Keratinocyte (primary cell): ENCODE measurements at regions not wholly inside any gene's neighbourhood (a gene's known extent, or its start where the extent isn't known, plus 50 kb on each side); places are given as distances from the start of the nearest gene placed in this dataset.

Source experiments
- DNase-seq: peaks from one replicate; pipeline ENCODE4 v3.0.0-alpha.2; 2011; ENCODE audit warnings: low read depth, missing footprints, low spot score
- FAIRE-seq: peaks from 2 replicates; lab custom pipeline; 2011; peaks lifted over from hg19 to GRCh38; lab: Jason Lieb, UNC
- H2AFZ ChIP-seq: 2 replicates; pipeline ENCODE4 v1.6.0; 2012; ENCODE audit warnings: low read length, control low read depth, inconsistent platforms; ENCODE audit not compliant: control insufficient read depth
- H3K27ac ChIP-seq: 2 replicates; pipeline ENCODE4 v1.5.1; 2011; ENCODE audit warnings: low read length; ENCODE audit not compliant: control insufficient read depth, insufficient read depth
- H3K27me3 ChIP-seq: 3 replicates; pipeline ENCODE4 v1.6.0; 2011; ENCODE audit warnings: low read length; ENCODE audit not compliant: control insufficient read depth, insufficient read depth; ENCODE audit errors: extremely low read depth
- H3K36me3 ChIP-seq, 2 experiments: 2 replicates in 1 of 2; 3 replicates in 1 of 2; pipeline ENCODE4 v1.5.1; 2011; ENCODE audit warnings: low read length in 2 of 2, mild to moderate bottlenecking in 1 of 2; ENCODE audit not compliant: control insufficient read depth in 2 of 2, insufficient read depth in 2 of 2; ENCODE audit errors: extremely low read depth in 1 of 2
- H3K4me1 ChIP-seq: 3 replicates; pipeline ENCODE4 v1.5.1; 2011; ENCODE audit warnings: low read length; ENCODE audit not compliant: control insufficient read depth, insufficient read depth; ENCODE audit errors: extremely low read depth
- H3K4me2 ChIP-seq: 3 replicates; pipeline ENCODE4 v1.6.0; 2011; ENCODE audit warnings: low read depth, low read length; ENCODE audit not compliant: control insufficient read depth, insufficient read depth; ENCODE audit errors: extremely low read depth
- H3K4me3 ChIP-seq, 3 experiments: fragments of 200-600 bp in 1 of 3; sonication (generic) in 1 of 3; 2 replicates in 2 of 3; 3 replicates in 1 of 3; pipeline ENCODE4 v1.5.1; 2011 to 2016; ENCODE audit warnings: low read length in 3 of 3, mild to moderate bottlenecking in 3 of 3, control low read depth in 2 of 3, inconsistent platforms in 1 of 3, low read depth in 1 of 3, mixed read lengths in 1 of 3, mixed run types in 1 of 3, moderate library complexity in 1 of 3; ENCODE audit not compliant: control insufficient read depth in 2 of 3, insufficient read depth in 2 of 3; ENCODE audit errors: extremely low read depth in 1 of 3
- H3K79me2 ChIP-seq: 2 replicates; pipeline ENCODE4 v1.6.0; 2012; ENCODE audit warnings: low read length; ENCODE audit not compliant: control insufficient read depth, insufficient read depth
- H3K9ac ChIP-seq: 3 replicates; pipeline ENCODE4 v1.6.0; 2011; ENCODE audit warnings: low read length; ENCODE audit not compliant: control insufficient read depth, insufficient read depth; ENCODE audit errors: extremely low read depth
- H3K9me1 ChIP-seq: 3 replicates; pipeline ENCODE4 v1.6.0; 2011; ENCODE audit warnings: low read length; ENCODE audit not compliant: control insufficient read depth, insufficient read depth; ENCODE audit errors: extremely low read depth
- H3K9me3 ChIP-seq: 2 replicates; pipeline ENCODE4 v1.5.1; 2012; ENCODE audit warnings: low read depth, low read length; ENCODE audit not compliant: control insufficient read depth
- H4K20me1 ChIP-seq: 3 replicates; pipeline ENCODE4 v1.6.0; 2011; ENCODE audit warnings: low read length; ENCODE audit not compliant: control insufficient read depth, insufficient read depth; ENCODE audit errors: extremely low read depth
- EZH2 ChIP-seq: IDR thresholded peaks from one replicate; pipeline ENCODE4 v1.6.1; 2012; ENCODE audit warnings: inconsistent platforms, mild to moderate bottlenecking, low read length, moderate library complexity
- dilution Hi-C: fragments of 300-500 bp; cut with MboI; formaldehyde crosslinking; loops from one replicate; pipeline ENCODE4 v1.7.0; 2020; ENCODE audit warnings: low sequenced_read_pairs; ENCODE audit not compliant: extremely low pct_ligation_motif_present
- TF ChIP-seq, protein P1 (sequence below), 3 experiments: IDR thresholded peaks in 1 of 3; conservative IDR thresholded peaks in 1 of 3; optimal IDR thresholded peaks in 1 of 3; 2 replicates in 2 of 3; 3 replicates in 1 of 3; pipeline versions ENCODE3 to v1.5.1; 2011; ENCODE audit warnings: low read length in 3 of 3, mild to moderate bottlenecking in 3 of 3, moderate library complexity in 2 of 3, control low read depth in 1 of 3, inconsistent platforms in 1 of 3; ENCODE audit not compliant: insufficient read depth in 2 of 3; ENCODE audit errors: extremely low read depth in 1 of 3

DNA sequence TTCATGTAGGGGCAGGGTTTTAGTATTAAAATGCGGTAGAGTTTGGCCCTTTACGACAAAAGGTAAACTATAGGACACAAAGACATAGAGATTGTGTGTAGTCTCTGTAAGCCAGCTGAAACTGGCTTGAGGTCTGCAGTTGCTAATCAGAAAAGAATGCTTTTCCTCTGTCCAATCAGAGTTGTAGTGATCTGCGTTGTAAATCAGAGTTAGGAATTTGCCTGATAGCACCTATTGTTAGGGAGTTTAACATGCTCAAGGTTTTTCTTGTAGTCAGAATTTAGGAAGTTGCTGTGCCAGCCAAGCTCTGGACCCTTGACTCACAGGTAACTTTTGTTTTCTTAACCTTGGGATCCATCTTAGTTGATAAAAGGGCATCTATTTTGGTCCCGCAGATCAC lies 61.2 kb upstream of the VTCN1 start:
- Histone ChIP-seq H3K9me3 (no peaks in the 10 kb centered on the region), H3K27ac (no peak overlapping the region), H3K79me2 (no peaks in the 10 kb centered on the region), H2AFZ (no peak overlapping the region), H4K20me1 (no peaks in the 10 kb centered on the region), H3K36me3 (no peaks in the 10 kb centered on the region), H3K4me3 (no peak overlapping the region), H3K9ac (no peak overlapping the region), H3K27me3 (no peaks in the 10 kb centered on the region), H3K4me1 (no peaks in the 10 kb centered on the region), H3K4me2 (no peak overlapping the region), H3K9me1 (no peaks in the 10 kb centered on the region)
- DNase-seq, result no peak
- no peak for FAIRE-seq
- dilution Hi-C loops, result no loop called here
- TF ChIP-seq, protein P1, sequence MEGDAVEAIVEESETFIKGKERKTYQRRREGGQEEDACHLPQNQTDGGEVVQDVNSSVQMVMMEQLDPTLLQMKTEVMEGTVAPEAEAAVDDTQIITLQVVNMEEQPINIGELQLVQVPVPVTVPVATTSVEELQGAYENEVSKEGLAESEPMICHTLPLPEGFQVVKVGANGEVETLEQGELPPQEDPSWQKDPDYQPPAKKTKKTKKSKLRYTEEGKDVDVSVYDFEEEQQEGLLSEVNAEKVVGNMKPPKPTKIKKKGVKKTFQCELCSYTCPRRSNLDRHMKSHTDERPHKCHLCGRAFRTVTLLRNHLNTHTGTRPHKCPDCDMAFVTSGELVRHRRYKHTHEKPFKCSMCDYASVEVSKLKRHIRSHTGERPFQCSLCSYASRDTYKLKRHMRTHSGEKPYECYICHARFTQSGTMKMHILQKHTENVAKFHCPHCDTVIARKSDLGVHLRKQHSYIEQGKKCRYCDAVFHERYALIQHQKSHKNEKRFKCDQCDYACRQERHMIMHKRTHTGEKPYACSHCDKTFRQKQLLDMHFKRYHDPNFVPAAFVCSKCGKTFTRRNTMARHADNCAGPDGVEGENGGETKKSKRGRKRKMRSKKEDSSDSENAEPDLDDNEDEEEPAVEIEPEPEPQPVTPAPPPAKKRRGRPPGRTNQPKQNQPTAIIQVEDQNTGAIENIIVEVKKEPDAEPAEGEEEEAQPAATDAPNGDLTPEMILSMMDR (optimal IDR thresholded peaks at IDR 0.05 in 1 of 3, IDR thresholded peaks at IDR 0.05 in 1 of 3, conservative IDR thresholded peaks at IDR 0.05 in 1 of 3; ENCODE audit: extremely low read depth in 1 of 3, insufficient read depth in 2 of 3, low read length in 3 of 3), result no peak
- no peak for TF ChIP-seq EZH2

DNA sequence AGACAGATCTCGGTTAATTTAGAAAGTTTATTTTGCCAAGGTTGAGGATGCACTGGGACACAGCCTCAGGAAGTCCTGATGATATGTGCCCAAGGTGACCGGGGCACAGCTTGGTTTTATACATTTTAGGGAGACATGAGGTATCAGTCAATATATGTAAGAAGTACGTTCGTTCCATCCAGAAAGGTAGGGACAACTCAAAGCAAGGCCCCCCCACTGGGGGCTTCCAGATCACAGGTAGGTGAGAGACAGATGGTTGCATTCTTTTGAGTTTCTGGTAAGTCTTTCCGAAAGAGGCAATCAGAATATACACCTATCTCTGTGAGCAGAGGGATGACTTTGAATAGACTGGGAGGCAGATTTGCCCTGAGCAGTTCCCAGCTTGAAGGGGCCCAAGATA lies 60.4 kb upstream of the VTCN1 start:
- no peaks in the 10 kb centered on the region for H3K9me1 ChIP-seq
- no peaks in the 10 kb centered on the region for H3K27me3 ChIP-seq
- FAIRE-seq, result no peak
- H3K9me3 ChIP-seq, result no peaks in the 10 kb centered on the region
- no peak overlapping the region for H3K4me3 ChIP-seq
- no peak overlapping the region for H3K27ac ChIP-seq
- no peak overlapping the region for H2AFZ ChIP-seq
- H3K4me2 ChIP-seq, result no peak overlapping the region
- no peaks in the 10 kb centered on the region for H3K36me3 ChIP-seq
- DNase-seq, result no peak
- no peaks in the 10 kb centered on the region for H3K79me2 ChIP-seq
- TF ChIP-seq EZH2, result no peak
- TF ChIP-seq, protein P1 (optimal IDR thresholded peaks at IDR 0.05 in 1 of 3, IDR thresholded peaks at IDR 0.05 in 1 of 3, conservative IDR thresholded peaks at IDR 0.05 in 1 of 3; ENCODE audit: extremely low read depth in 1 of 3, insufficient read depth in 2 of 3, low read length in 3 of 3), result no peak
- no peaks in the 10 kb centered on the region for H4K20me1 ChIP-seq
- dilution Hi-C loops, result no loop called here
- H3K4me1 ChIP-seq, result no peaks in the 10 kb centered on the region
- no peak overlapping the region for H3K9ac ChIP-seq
